HG03520 (cell line): ENCODE measurements at regions not wholly inside any gene's neighbourhood (a gene's known extent, or its start where the extent isn't known, plus 50 kb on each side); places are given as distances from the start of the nearest gene placed in this dataset.
"Not testable (repeated sequence)": the region's sequence is repeated elsewhere in the genome, so short reads cannot be mapped to it uniquely, and the experiment has no call there.

ENCODE experiments used
- ATAC-seq: cut with Tn5 transposase; IDR thresholded peaks from one replicate; pipeline ENCODE4 v1.9.1; 2021; ENCODE audit warnings: mild to moderate bottlenecking, moderate library complexity; ENCODE audit not compliant: unreplicated experiment

DNA sequence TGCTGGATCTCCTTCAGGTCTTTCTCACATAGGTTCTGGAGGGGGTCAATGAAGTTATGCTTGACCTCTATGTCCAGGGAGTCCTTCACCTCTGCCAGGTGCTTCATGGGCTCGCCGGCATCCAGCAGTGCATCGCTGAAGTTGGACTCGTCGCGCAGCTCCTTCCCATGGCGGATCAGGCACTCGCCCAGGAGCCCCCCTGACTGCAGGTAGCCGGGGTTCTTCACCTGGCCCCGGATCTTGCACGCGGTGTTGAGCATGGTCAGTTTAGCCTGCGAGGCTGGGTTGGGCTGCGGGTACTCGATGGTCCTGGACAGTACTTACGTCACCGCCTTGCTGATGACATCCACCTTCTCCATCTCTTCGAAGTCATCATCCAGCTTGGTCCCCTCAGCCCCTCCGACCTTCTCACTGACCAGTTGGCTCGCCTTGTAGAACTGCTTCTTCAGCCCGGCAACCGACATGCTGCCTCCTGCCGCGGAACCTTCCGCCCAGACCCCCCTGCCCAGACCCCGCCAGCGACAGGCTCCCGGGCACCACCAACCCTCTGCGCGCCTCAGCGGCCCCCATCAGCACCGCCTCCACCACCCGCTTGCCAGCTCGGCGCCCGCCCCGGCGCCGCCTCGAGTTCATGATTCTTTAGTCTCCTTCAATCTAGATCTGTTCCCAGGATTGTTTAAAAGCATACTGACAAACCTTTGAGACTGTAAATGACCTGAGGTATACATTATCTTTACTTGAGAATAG is 99.8 kb downstream of the KPNA2 start:
- ATAC-seq: no peak

- ATAC-seq: no peak
Observed at GRCh38 chr17:68141050-68141449, 105.5 kb downstream of the KPNA2 start.

DNA sequence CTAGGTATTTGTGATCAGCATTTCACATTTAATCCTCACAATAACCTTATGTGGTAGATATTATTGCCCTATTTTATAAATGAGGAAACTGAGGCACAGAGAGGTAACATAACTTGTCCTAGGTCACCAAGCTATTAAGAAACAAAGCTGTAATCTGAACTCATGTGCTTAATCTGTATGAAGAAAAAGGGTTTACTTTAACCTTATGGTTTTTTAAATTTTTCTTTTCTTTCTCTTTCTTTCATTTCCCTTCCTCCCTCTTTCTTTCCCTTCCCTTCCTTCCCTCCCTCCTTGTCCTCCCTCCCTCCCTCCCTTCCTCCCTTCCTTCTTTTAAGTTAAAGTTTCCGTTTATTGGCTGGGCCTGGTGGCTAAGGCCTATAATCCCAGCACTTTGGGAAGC is 105.2 kb upstream of the AMZ2 start:
- ATAC-seq: no peak

GRCh38 chr17:68143425-68143824 is 104.4 kb upstream of the AMZ2 start:
- ATAC-seq: no peak

DNA sequence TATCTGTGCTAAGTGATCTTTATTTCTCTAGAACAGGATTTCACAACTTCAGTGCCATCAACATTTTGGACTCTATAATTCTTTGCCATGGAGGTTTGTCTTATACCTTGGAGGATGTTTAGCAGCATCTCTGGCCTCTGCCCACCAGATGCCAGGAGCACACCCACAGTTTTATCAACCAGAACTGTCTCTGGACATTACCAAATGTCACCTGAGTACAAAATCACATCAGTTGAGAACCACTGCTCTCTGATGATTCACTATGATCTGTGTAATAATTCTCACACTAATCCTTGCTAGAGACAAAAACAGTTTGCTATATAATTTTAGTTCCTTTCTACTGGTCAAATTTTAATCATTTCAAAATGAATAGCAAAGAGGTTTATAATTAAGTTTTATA is 102.8 kb upstream of the AMZ2 start:
- ATAC-seq: no peak

DNA sequence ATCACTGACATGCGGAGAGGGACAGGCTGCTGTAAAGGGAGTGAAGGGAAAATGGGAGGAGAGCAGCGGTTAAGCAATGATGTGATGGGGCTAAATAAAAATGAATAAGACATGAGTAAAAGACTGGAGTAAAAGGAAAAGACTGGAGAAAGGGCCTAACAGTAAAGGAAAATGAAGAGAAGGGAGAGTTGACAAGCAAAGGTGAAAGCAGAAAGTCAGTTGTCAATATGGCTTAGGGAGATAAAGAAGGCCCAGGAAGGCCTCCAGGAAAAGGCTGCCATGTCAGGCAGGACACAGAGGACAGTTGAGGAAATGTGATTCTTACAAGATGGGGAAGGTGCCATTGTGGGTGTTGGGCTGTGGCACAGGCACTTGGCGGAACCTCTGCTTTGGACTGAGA is 98.9 kb upstream of the AMZ2 start:
- ATAC-seq: no peak

DNA sequence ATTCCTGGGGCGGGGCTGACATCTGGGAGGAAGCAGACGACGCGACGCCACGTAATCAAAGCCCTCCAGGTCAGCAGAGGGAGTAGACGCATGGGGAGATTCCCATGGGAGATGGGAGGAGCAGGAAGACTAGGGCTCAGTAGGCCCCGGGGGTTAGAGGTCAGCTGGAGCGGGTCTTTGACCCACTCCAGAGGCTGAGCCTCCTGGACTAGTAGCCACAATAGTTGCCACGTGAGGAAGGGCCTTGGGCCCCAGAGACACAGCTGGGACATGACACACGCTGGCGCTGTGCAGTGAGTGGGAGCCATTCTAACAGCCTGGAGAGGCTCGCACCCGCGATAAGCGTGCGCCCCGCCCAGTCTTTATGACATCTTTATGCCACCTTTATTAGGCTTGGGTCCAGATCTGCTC is 95.7 kb upstream of the AMZ2 start:
- no peak for ATAC-seq

- ATAC-seq: no peak
Observed at GRCh38 chr17:68155692-68156091, 92.2 kb upstream of the AMZ2 start.

- ATAC-seq: no peak
Observed at GRCh38 chr17:68161644-68162428, 86.0 kb upstream of the AMZ2 start.

DNA sequence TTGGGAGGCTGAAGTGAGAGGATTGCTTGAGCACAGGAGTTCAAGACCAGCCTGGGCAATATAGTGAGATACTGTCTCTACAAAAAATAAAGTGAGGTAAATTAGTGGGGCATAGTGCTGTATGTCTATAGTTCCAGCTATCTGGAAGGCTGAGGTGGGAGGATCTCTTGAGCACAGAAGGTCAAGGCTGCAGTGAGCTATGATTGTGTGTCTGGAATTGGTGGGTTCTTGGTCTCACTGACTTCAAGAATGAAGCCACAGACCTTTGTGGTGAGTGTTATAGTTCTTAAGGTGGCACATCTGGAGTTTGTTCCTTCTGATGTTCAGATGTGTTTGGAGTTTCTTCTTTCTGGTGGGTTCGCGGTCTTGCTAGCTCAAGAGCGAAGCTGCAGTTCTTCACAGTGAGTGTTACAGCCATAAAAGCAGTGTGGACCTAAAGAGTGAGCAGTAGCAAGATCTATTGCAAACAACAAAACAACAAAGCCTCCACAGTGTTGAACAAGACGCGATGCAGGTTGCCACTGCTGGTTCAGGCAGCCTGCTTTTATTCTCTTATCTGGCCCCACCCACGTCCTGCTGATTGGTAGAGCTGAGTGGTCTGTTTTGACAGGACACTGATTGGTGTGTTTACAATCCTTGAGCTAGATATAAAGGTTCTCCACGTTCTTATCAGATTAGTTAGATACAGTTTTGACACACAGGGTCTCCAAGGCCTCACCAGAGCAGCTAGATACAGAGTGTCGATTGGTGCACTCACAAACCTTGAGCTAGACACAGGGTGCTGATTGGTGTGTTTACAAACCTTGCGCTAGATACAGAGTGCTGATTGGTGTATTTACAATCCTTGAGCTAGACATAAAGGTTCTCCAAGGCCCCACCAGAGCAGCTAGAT is 79.3 kb upstream of the AMZ2 start:
- ATAC-seq: not testable (repeated sequence)

DNA sequence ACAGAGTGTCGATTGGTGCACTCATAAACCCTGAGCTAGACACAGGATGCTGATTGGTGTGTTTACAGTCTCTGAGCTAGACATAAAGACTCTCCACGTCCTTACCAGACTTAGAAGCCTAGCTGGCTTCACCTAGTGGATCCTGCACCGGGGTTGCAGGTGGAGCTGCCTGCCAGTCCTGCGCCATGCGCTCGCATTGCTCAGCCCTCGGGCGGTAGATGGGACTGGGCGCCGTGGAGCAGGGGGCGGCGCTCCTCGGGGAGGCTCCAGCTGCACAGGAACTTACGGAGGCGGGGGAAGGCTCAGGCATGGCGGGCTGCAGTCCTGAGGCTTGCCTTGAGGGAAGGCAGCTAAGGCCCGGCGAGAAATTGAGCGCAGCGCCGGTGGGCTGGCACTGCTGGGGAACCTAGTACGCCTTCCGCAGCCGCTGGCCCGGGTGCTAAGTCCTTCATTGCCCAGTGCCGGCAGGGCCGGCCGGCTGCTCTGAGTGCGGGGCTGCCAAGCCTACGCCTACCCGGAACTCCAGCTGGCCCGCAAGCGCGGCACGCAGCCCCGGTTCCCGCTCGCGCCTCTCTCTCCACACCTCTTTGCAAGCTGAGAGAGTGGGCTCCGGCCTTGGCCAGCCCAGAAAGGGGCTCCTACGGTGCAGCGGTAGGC is 78.5 kb upstream of the AMZ2 start:
- ATAC-seq: not testable (repeated sequence)

DNA sequence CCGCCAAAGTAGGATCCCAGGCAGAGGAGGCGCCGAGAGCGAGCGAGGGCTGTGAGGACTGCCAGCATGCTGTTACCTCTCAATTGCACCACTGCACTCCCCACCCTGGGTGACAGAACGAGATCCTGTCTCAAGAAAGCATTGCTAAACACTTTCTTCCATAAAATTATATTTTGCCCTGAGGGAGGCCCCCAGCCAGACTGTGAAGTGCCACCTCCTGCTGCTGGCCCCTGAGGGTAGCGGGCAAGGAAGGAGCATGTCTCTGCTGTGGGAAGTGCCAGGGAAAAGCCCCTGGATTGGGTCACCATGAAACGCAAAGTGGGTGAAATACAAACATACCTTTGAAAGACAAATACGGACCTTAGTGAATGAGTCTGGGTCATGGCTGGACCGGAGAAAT is 78.0 kb upstream of the AMZ2 start:
- no peak for ATAC-seq

- ATAC-seq: no peak
Observed at GRCh38 chr17:68170246-68170645, 77.6 kb upstream of the AMZ2 start.

DNA sequence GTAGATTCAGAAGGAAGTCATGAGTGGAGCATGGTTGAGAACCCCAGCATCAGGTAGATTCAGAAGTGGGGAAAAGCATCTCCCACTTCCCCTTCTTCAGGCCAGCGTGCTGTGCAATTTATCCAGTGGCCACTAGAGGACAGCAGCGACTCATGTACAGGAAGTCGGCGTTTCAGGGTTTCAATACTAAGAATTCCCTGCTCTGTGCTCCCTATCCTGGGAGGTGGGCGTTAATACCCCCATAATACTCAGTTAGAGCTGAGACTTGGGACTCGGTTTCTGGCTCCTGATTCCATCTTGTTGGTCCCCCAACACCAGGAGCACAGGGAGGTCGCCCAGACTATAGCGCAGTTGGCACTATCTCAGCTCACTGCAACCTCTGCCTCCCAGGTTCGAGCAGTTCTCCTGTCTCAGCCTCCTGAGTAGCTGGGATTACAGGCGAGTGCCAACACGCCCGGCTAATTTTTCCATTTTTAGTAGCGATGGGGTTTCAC is 75.3 kb upstream of the AMZ2 start:
- no peak for ATAC-seq

- no peak for ATAC-seq
Observed at GRCh38 chr17:68175416-68175815, 72.4 kb upstream of the AMZ2 start.

- no peak for ATAC-seq
Observed at GRCh38 chr17:68175905-68176304, 71.9 kb upstream of the AMZ2 start.

DNA sequence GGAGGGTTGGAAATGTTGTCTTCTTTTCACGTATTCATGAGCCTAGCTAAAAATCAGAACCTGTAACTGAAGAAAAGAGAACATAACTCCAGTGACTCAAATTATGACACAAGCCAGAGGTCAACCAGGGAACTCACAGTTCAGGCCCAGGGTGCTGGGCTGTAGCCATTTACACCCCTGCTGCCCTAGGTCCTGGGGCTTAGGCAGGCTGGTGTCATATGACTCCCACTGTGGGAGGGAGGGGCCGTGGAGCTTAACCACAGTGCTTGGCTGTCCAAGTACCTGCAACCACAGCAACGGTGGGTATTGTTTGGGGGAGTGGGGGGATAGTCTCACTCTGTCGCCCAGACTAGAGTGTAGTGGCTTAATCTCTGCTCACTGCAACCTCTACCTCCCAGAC is 71.1 kb upstream of the AMZ2 start:
- ATAC-seq: no peak

DNA sequence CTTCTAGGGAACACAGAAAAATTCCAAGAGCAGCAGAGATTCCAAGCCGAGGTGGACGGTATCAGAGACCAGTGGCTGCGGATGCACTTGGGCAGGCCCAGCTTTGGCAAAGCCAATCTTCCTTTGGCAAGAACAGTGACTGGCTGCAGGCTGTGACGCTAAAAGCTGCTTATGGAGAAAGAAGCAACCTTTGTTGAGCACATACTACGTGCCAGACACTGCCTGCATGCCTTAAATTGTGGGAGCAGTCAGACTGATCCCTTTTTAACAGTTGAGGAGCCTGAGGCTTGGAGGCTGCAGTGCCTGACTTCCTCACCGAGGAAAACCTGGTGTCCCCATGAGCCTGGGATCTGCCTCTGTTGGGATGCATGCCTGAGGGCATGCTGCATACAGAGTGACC is 69.0 kb upstream of the AMZ2 start:
- no peak for ATAC-seq

GRCh38 chr17:68179236-68179925 is 68.5 kb upstream of the AMZ2 start:
- ATAC-seq: no peak

- no peak for ATAC-seq
Observed at GRCh38 chr17:68179926-68180285, 67.9 kb upstream of the AMZ2 start.
